Naive thymus-derived CD4-positive, alpha-beta T cell (primary cell): ENCODE measurements at regions not wholly inside any gene's neighbourhood (a gene's known extent, or its start where the extent isn't known, plus 50 kb on each side); places are given as distances from the start of the nearest gene placed in this dataset.
A peak's percentile ranks its signal among the peaks of the same experiment; 100 is the strongest.

ENCODE experiments used
- ATAC-seq: fragments of 150-1000 bp; cut with Tn5 transposase; 2 replicates; pipeline ENCODE4 v1.10.0; 2021; ENCODE audit warnings: mild to moderate bottlenecking, moderate library complexity
- CTCF ChIA-PET: fragments of 350-600 bp; sonication (Branson Sonifier 250); formaldehyde crosslinking; loops from one replicate; lab custom pipeline; 2021; ENCODE audit warnings: antibody characterized with exemption; lab: Charles Lee
- POLR2A ChIA-PET: fragments of 350-600 bp; sonication (Branson Sonifier 250); formaldehyde crosslinking; loops from one replicate; lab custom pipeline; 2021; ENCODE audit warnings: antibody characterized with exemption, inconsistent platforms; lab: Charles Lee
- DNase-seq, 9 donors: peaks; one replicate each; pipeline versions ENCODE4 v3.0.0 to v3.0.0-alpha.2; 2020 to 2022; ENCODE audit warnings: mixed read lengths in 1 of 9
- H3K27ac ChIP-seq: one replicate; pipeline ENCODE4 v1.7.0; 2013; ENCODE audit warnings: mild to moderate bottlenecking, low read depth, low read length, moderate library complexity
- H3K27me3 ChIP-seq, 2 donors: one replicate each; pipeline ENCODE4 v1.7.0; 2013; ENCODE audit warnings: low read length in 2 of 2, mild to moderate bottlenecking in 2 of 2, moderate library complexity in 2 of 2; ENCODE audit not compliant: control insufficient read depth in 2 of 2, insufficient read depth in 2 of 2
- H3K36me3 ChIP-seq, 3 experiments: 1 replicate in 2 of 3; 2 replicates in 1 of 3; pipeline ENCODE4 v1.7.0; 2013; ENCODE audit warnings: low read length in 3 of 3, mild to moderate bottlenecking in 3 of 3, moderate library complexity in 1 of 3; ENCODE audit not compliant: insufficient read depth in 3 of 3, control insufficient read depth in 2 of 3
- H3K4me1 ChIP-seq, 2 donors: one replicate each; pipeline ENCODE4 v1.7.0; 2013; ENCODE audit warnings: low read length in 2 of 2, mild to moderate bottlenecking in 2 of 2, moderate library complexity in 1 of 2; ENCODE audit not compliant: control insufficient read depth in 2 of 2, insufficient read depth in 2 of 2
- H3K4me3 ChIP-seq: 2 replicates; pipeline ENCODE4 v1.7.0; 2013; ENCODE audit warnings: mild to moderate bottlenecking, low read length
- H3K9me3 ChIP-seq, 3 experiments: 1 replicate in 2 of 3; 2 replicates in 1 of 3; pipeline ENCODE4 v1.7.0; 2013; ENCODE audit warnings: low read length in 3 of 3; ENCODE audit not compliant: control insufficient read depth in 2 of 3
- H3K27ac Mint-ChIP-seq, 9 donors: one replicate each; pipeline ENCODE4 v1.8.0; 2020 to 2022; ENCODE audit warnings: mixed read lengths in 9 of 9, mild to moderate bottlenecking in 8 of 9, moderate library complexity in 5 of 9, inconsistent platforms in 2 of 9
- H3K27me3 Mint-ChIP-seq, 5 donors: one replicate each; pipeline ENCODE4 v1.8.0; 2021 to 2022; ENCODE audit warnings: mixed read lengths in 5 of 5, mild to moderate bottlenecking in 1 of 5
- H3K36me3 Mint-ChIP-seq, 5 donors: one replicate each; pipeline ENCODE4 v1.8.0; 2020 to 2022; ENCODE audit warnings: mixed read lengths in 5 of 5, mild to moderate bottlenecking in 3 of 5, inconsistent platforms in 1 of 5
- H3K4me1 Mint-ChIP-seq, 7 donors: one replicate each; pipeline ENCODE4 v1.8.0; 2020 to 2022; ENCODE audit warnings: mixed read lengths in 7 of 7, mild to moderate bottlenecking in 3 of 7, inconsistent platforms in 1 of 7
- H3K4me3 Mint-ChIP-seq, 10 donors: one replicate each; pipeline ENCODE4 v1.8.0; 2020 to 2022; ENCODE audit warnings: mild to moderate bottlenecking in 10 of 10, mixed read lengths in 10 of 10, moderate library complexity in 6 of 10, inconsistent platforms in 2 of 10
- H3K9me3 Mint-ChIP-seq, 11 donors: one replicate each; pipeline ENCODE4 v1.8.0; 2020 to 2022; ENCODE audit warnings: mixed read lengths in 11 of 11, mild to moderate bottlenecking in 4 of 11, inconsistent platforms in 1 of 11, moderate library complexity in 1 of 11
- intact Hi-C, 2 donors: fragments of 100-400 bp; cut with micrococcal nuclease; formaldehyde crosslinking; loops; one replicate each; pipeline ENCODE4 v1.15.1; 2023

- no peaks in the 10 kb centered on the region for H3K36me3 ChIP-seq
- H3K4me1 Mint-ChIP-seq: peaks cover 0 to 2% (median 0%) of the 10 kb centered on the region in 7 donors
- H3K27me3 ChIP-seq: no peaks in the 10 kb centered on the region
- no peak overlapping the region for H3K4me3 ChIP-seq
- no peaks in the 10 kb centered on the region for H3K4me1 ChIP-seq
- H3K4me3 Mint-ChIP-seq: no peak overlapping the region
- peaks cover 0 to 7% (median 0%) of the 10 kb centered on the region in 11 donors for H3K9me3 Mint-ChIP-seq
- ATAC-seq (no peak), DNase-seq (no peak)
- H3K27ac Mint-ChIP-seq: no peak overlapping the region
- POLR2A ChIA-PET: no interaction called here
- no peaks in the 10 kb centered on the region for H3K36me3 Mint-ChIP-seq
- no peaks in the 10 kb centered on the region for H3K27me3 Mint-ChIP-seq
- H3K9me3 ChIP-seq: no peaks in the 10 kb centered on the region
- CTCF ChIA-PET: no interaction called here
- no peak overlapping the region for H3K27ac ChIP-seq
- intact Hi-C loops: no loop called here
These were observed 190.9 kb downstream of the VCY1B start for GRCh38 chrY:14246948-14247347.

DNA sequence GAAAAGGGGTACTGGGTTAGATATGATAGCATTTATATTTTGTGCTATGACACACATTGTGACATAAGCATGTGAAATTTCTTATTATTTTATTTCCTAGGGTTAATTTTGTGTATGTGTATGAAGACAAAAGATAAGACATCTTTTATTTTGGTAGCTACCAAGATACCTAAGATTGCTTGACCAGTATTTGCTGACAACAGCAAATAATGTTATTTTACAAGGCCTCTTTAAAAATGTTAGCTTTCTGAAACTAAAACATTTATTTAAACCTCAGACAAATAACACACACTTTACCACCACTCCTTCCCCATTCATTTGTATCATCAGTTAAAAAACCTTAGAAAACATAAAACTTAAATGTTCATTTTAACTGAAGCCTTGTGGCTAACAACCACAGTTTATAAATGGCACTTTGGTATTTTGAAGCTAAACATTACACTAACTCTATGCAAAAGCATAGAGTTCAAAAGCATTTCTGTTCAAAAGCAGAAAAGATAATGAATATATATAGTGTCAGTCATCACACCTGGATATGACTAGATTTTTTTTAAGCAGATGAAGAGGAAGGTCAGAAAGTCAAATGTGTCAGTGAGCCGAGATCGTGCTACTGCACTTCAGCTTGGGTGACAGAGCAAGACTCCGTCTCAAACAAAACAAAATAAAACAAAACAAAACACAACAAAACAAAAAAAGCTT, 193.0 kb downstream of the VCY1B start:
- CTCF ChIA-PET: no interaction called here
- no peak overlapping the region for H3K4me3 Mint-ChIP-seq
- ATAC-seq (no peak), DNase-seq (no peak)
- intact Hi-C loops: no loop called here
- Histone ChIP-seq H3K27me3 (no peaks in the 10 kb centered on the region), H3K4me3 (no peak overlapping the region), H3K9me3 (no peaks in the 10 kb centered on the region), H3K36me3 (no peaks in the 10 kb centered on the region), H3K27ac (no peak overlapping the region), H3K4me1 (no peaks in the 10 kb centered on the region)
- no peak overlapping the region for H3K27ac Mint-ChIP-seq
- H3K36me3 Mint-ChIP-seq: no peaks in the 10 kb centered on the region
- peaks cover 0 to 4% (median 0%) of the 10 kb centered on the region in 5 donors for H3K27me3 Mint-ChIP-seq
- POLR2A ChIA-PET: no interaction called here
- no peaks in the 10 kb centered on the region for H3K4me1 Mint-ChIP-seq
- peaks cover 0 to 3% (median 0%) of the 10 kb centered on the region in 11 donors for H3K9me3 Mint-ChIP-seq

GRCh38 chrY:14255965-14256816, 200.2 kb downstream of the VCY1B start:
- Histone ChIP-seq H3K36me3 (no peaks in the 10 kb centered on the region), H3K27ac (no peak overlapping the region), H3K4me3 (no peak overlapping the region), H3K27me3 (no peaks in the 10 kb centered on the region), H3K4me1 (peaks cover 4 to 6% of the 10 kb centered on the region in 2 donors), H3K9me3 (no peaks in the 10 kb centered on the region)
- Mint-ChIP-seq H3K4me3 (peak overlapping the region in 5 of 10 donors; percentile 10 to 76 (median 57)), H3K4me1 (peaks cover 0 to 18% (median 11%) of the 10 kb centered on the region in 7 donors), H3K27ac (peak overlapping the region in 5 of 9 donors; percentile 14 to 81 (median 51)), H3K36me3 (peaks cover 0 to 3% (median 0%) of the 10 kb centered on the region in 5 donors), H3K9me3 (peaks cover 0 to 6% (median 0%) of the 10 kb centered on the region in 11 donors), H3K27me3 (peaks cover 0 to 7% (median 0%) of the 10 kb centered on the region in 5 donors)
- CTCF ChIA-PET: no interaction called here
- POLR2A ChIA-PET: no interaction called here
- DNase-seq (peak in 1 of 9 donors; percentile 40), ATAC-seq (peak; percentile 26)
- intact Hi-C loops: loop anchor here (1.0 to 5.0 kb wide), 4 partner anchors 44 to 504 kb away; no protein-coding TSS in a partner anchor

GRCh38 chrY:14256817-14257168, 200.8 kb downstream of the VCY1B start:
- CTCF ChIA-PET: no interaction called here
- Histone ChIP-seq H3K27me3 (no peaks in the 10 kb centered on the region), H3K4me3 (peak overlapping the region; percentile 9), H3K27ac (no peak overlapping the region), H3K9me3 (no peaks in the 10 kb centered on the region), H3K36me3 (no peaks in the 10 kb centered on the region), H3K4me1 (peaks cover 4 to 6% of the 10 kb centered on the region in 2 donors)
- intact Hi-C loops: loop anchor here (1.0 to 5.0 kb wide), 4 partner anchors 44 to 504 kb away; no protein-coding TSS in a partner anchor
- Mint-ChIP-seq H3K4me3 (peak overlapping the region in 5 of 10 donors; percentile 10 to 76 (median 57)), H3K27ac (peak overlapping the region in 4 of 9 donors; percentile 3 to 81 (median 60)), H3K36me3 (peaks cover 0 to 3% (median 0%) of the 10 kb centered on the region in 5 donors), H3K4me1 (peaks cover 0 to 18% (median 11%) of the 10 kb centered on the region in 7 donors), H3K27me3 (peaks cover 0 to 7% (median 0%) of the 10 kb centered on the region in 5 donors), H3K9me3 (peaks cover 0 to 6% (median 0%) of the 10 kb centered on the region in 11 donors)
- DNase-seq (no peak), ATAC-seq (no peak)
- POLR2A ChIA-PET: no interaction called here

- no peak for DNase-seq
- CTCF ChIA-PET: no interaction called here
- Histone ChIP-seq H3K36me3 (no peaks in the 10 kb centered on the region), H3K9me3 (no peaks in the 10 kb centered on the region), H3K4me3 (no peak overlapping the region), H3K27me3 (no peaks in the 10 kb centered on the region), H3K27ac (no peak overlapping the region), H3K4me1 (no peaks in the 10 kb centered on the region)
- H3K4me3 Mint-ChIP-seq: no peak overlapping the region
- H3K36me3 Mint-ChIP-seq: no peaks in the 10 kb centered on the region
- peaks cover 0 to 7% (median 0%) of the 10 kb centered on the region in 5 donors for H3K27me3 Mint-ChIP-seq
- H3K27ac Mint-ChIP-seq: no peak overlapping the region
- intact Hi-C loops: no loop called here
- H3K4me1 Mint-ChIP-seq: no peaks in the 10 kb centered on the region
- ATAC-seq: no peak
- POLR2A ChIA-PET: no interaction called here
- H3K9me3 Mint-ChIP-seq: peaks cover 0 to 7% (median 0%) of the 10 kb centered on the region in 11 donors
These were observed 221.0 kb downstream of the VCY1B start for GRCh38 chrY:14277029-14277428.

GRCh38 chrY:14290656-14291375, 233.5 kb upstream of the NLGN4Y start:
- Mint-ChIP-seq H3K9me3 (peaks cover 0 to 4% (median 0%) of the 10 kb centered on the region in 11 donors), H3K4me3 (no peak overlapping the region), H3K27me3 (peaks cover 0 to 3% (median 0%) of the 10 kb centered on the region in 5 donors), H3K27ac (no peak overlapping the region), H3K4me1 (no peaks in the 10 kb centered on the region), H3K36me3 (no peaks in the 10 kb centered on the region)
- ChIA-PET CTCF (no interaction called here), POLR2A (no interaction called here)
- H3K27ac ChIP-seq: no peak overlapping the region
- H3K9me3 ChIP-seq: no peaks in the 10 kb centered on the region
- no peaks in the 10 kb centered on the region for H3K36me3 ChIP-seq
- DNase-seq (no peak), ATAC-seq (no peak)
- H3K4me3 ChIP-seq: no peak overlapping the region
- no peaks in the 10 kb centered on the region for H3K27me3 ChIP-seq
- no peaks in the 10 kb centered on the region for H3K4me1 ChIP-seq
- intact Hi-C loops: no loop called here
